Activated CD8-positive, alpha-beta memory T cell treated with anti-CD3 and anti-CD28 coated beads, Interleukin-2, amount 10 ng/mL, durations not matched to agents 7 days and 5 days (primary cell): ENCODE measurements at regions not wholly inside any gene's neighbourhood (a gene's known extent, or its start where the extent isn't known, plus 50 kb on each side); places are given as distances from the start of the nearest gene placed in this dataset.

Experiments
- ATAC-seq: fragments of 150-1000 bp; cut with Tn5 transposase; one replicate; pipeline ENCODE4 v1.10.0; 2021; ENCODE audit warnings: moderate library complexity
- CTCF ChIA-PET: fragments of 350-600 bp; sonication (Branson Sonifier 250); formaldehyde crosslinking; loops from one replicate; lab custom pipeline; 2021; ENCODE audit warnings: antibody characterized with exemption; lab: Charles Lee
- DNase-seq: peaks from one replicate; pipeline ENCODE4 v3.0.0-alpha.2; 2020
- H3K27ac Mint-ChIP-seq: one replicate; pipeline ENCODE4 v1.8.0; 2021; ENCODE audit warnings: mild to moderate bottlenecking, mixed read lengths
- H3K27me3 Mint-ChIP-seq: one replicate; pipeline ENCODE4 v1.8.0; 2021; ENCODE audit warnings: mixed read lengths
- H3K36me3 Mint-ChIP-seq: one replicate; pipeline ENCODE4 v1.8.0; 2021; ENCODE audit warnings: mild to moderate bottlenecking, mixed read lengths
- H3K4me1 Mint-ChIP-seq: one replicate; pipeline ENCODE4 v1.8.0; 2021; ENCODE audit warnings: mixed read lengths
- H3K4me3 Mint-ChIP-seq: one replicate; pipeline ENCODE4 v1.8.0; 2021; ENCODE audit warnings: mild to moderate bottlenecking, moderate library complexity, mixed read lengths
- H3K9me3 Mint-ChIP-seq: one replicate; pipeline ENCODE4 v1.8.0; 2022; ENCODE audit warnings: low read depth, mixed read lengths

DNA sequence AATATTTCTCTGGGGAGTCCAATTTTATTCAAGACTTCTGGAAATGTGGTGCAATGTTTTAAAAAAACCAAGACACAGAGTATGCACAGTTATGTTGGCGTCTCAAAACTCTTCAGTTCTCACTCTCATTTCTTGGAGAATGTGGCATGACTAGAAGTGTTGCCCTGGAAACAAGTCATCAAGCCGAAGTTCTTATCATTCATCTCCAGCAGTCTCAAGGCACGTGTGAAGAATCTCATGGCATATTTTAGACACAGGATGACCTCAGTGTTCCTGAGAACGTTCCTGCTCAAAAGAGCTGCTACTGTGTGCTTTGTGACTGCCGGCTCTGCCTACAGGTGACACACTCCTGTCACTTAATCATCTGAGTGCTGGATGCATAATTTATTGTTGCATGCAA is 147.4 kb upstream of the IRX4 start:
- ATAC-seq = no peak
- CTCF ChIA-PET = no interaction called here
- no peak overlapping the region for H3K27ac Mint-ChIP-seq
- H3K9me3 Mint-ChIP-seq = no peaks in the 10 kb centered on the region
- peaks cover 36% of the 10 kb centered on the region for H3K27me3 Mint-ChIP-seq
- H3K4me1 Mint-ChIP-seq = no peaks in the 10 kb centered on the region
- no peak overlapping the region for H3K4me3 Mint-ChIP-seq
- peak; percentile 7 for DNase-seq
- no peaks in the 10 kb centered on the region for H3K36me3 Mint-ChIP-seq

GRCh38 chr5:2029206-2029605 is 146.5 kb upstream of the IRX4 start:
- no peak overlapping the region for H3K27ac Mint-ChIP-seq
- H3K9me3 Mint-ChIP-seq = no peaks in the 10 kb centered on the region
- ATAC-seq = no peak
- H3K36me3 Mint-ChIP-seq = no peaks in the 10 kb centered on the region
- H3K4me3 Mint-ChIP-seq = no peak overlapping the region
- H3K4me1 Mint-ChIP-seq = no peaks in the 10 kb centered on the region
- DNase-seq = peak; percentile 1
- peaks cover 37% of the 10 kb centered on the region for H3K27me3 Mint-ChIP-seq
- CTCF ChIA-PET = no interaction called here

DNA sequence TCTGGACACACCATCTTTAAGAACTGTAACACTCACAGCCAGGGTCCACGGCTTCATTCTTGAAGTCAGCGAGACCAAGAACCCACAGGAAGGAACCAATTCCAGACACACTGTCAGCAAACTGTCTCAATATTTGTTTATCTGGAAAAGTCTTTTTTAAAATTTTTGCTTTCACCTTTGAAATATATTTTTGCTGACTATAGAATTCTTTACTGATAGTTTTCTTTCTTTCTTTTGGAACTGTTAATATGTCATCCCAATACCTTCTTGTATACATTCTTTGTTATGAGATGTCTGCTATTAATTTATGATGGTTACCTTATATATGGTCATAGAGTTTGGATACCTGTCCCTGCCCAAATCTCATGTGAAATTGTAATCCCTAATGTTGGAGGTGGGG is 145.1 kb upstream of the IRX4 start:
- Mint-ChIP-seq H3K4me3 (no peak overlapping the region), H3K9me3 (no peaks in the 10 kb centered on the region), H3K4me1 (no peaks in the 10 kb centered on the region), H3K27me3 (peaks cover 33% of the 10 kb centered on the region), H3K27ac (no peak overlapping the region), H3K36me3 (no peaks in the 10 kb centered on the region)
- ATAC-seq = no peak
- CTCF ChIA-PET = no interaction called here
- DNase-seq = no peak

- DNase-seq (peak; percentile 7), ATAC-seq (no peak)
- Mint-ChIP-seq H3K36me3 (no peaks in the 10 kb centered on the region), H3K4me1 (no peaks in the 10 kb centered on the region), H3K27me3 (peaks cover 17% of the 10 kb centered on the region), H3K9me3 (no peaks in the 10 kb centered on the region), H3K4me3 (no peak overlapping the region), H3K27ac (no peak overlapping the region)
- CTCF ChIA-PET = no interaction called here
These were observed 142.4 kb upstream of the IRX4 start for GRCh38 chr5:2024986-2025721.

- H3K4me3 Mint-ChIP-seq = no peak overlapping the region
- CTCF ChIA-PET = no interaction called here
- H3K4me1 Mint-ChIP-seq = no peaks in the 10 kb centered on the region
- H3K27me3 Mint-ChIP-seq = peaks cover 10% of the 10 kb centered on the region
- ATAC-seq = no peak
- H3K9me3 Mint-ChIP-seq = no peaks in the 10 kb centered on the region
- no peak overlapping the region for H3K27ac Mint-ChIP-seq
- H3K36me3 Mint-ChIP-seq = no peaks in the 10 kb centered on the region
- no peak for DNase-seq
These were observed 140.5 kb upstream of the IRX4 start for GRCh38 chr5:2023196-2023595.

GRCh38 chr5:2022436-2022835 is 139.7 kb upstream of the IRX4 start:
- no peaks in the 10 kb centered on the region for H3K9me3 Mint-ChIP-seq
- ATAC-seq = no peak
- DNase-seq = peak; percentile 5
- CTCF ChIA-PET = no interaction called here
- no peaks in the 10 kb centered on the region for H3K36me3 Mint-ChIP-seq
- peaks cover 9% of the 10 kb centered on the region for H3K27me3 Mint-ChIP-seq
- H3K27ac Mint-ChIP-seq = no peak overlapping the region
- H3K4me1 Mint-ChIP-seq = no peaks in the 10 kb centered on the region
- no peak overlapping the region for H3K4me3 Mint-ChIP-seq

DNA sequence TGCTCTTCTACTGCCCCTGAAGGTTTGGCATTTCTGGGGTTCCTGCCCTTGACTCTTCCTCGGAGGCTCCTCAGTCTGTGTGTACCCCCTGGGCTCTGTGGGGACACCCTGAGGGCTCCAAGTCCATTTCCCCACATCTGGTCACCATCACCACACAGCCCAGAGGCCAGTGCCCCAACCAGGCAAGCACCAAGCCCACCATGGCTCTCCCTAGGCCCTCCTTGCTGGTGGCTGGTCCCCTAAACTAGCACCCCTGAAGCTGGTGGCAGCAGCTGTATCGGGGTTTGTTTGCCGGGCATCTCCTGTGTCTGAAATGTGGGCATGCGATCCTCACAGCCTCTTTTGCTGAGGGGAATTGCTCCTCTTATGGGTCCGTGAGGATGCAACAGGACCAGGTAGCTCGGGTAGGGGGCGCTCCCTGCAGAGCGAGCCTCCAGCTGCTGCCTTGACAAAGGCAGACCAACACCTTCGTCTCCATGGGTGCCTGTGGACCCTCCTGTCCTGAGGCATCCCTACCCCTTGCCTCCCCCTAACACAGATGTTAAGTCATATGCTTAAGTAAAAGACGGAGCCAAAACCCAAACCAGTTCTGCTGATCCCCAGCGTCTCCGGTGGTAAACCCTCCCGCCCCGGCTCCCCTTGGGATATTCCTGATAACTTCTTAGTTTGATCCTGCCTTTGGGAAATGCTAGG is 138.9 kb upstream of the IRX4 start:
- ATAC-seq (no peak), DNase-seq (peak; percentile 29)
- Mint-ChIP-seq H3K27me3 (peaks cover 9% of the 10 kb centered on the region), H3K4me3 (no peak overlapping the region), H3K4me1 (no peaks in the 10 kb centered on the region), H3K9me3 (no peaks in the 10 kb centered on the region), H3K36me3 (no peaks in the 10 kb centered on the region), H3K27ac (no peak overlapping the region)
- CTCF ChIA-PET = no interaction called here

DNA sequence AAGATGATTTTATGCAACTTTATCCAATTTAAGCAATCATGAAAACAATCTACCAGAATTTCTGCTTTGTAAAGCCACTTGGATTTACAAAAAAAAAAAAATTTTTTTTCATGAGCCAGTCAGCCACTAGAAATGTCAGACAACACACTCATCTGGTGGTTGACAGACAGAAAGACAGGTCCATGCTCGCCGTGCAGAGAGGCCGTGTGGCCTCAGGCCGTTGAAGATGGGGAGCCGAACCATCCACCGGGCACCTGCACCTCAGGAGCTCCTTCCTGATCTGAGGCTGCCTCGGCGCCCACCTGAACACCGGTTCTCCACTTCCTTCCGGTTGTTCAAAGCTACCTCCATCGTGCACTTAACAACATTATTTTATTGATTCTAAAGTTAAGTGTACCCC is 138.0 kb upstream of the IRX4 start:
- CTCF ChIA-PET = no interaction called here
- no peaks in the 10 kb centered on the region for H3K4me1 Mint-ChIP-seq
- no peaks in the 10 kb centered on the region for H3K9me3 Mint-ChIP-seq
- ATAC-seq (no peak), DNase-seq (peak; percentile 18)
- no peaks in the 10 kb centered on the region for H3K36me3 Mint-ChIP-seq
- H3K27ac Mint-ChIP-seq = no peak overlapping the region
- H3K4me3 Mint-ChIP-seq = no peak overlapping the region
- peaks cover 9% of the 10 kb centered on the region for H3K27me3 Mint-ChIP-seq

DNA sequence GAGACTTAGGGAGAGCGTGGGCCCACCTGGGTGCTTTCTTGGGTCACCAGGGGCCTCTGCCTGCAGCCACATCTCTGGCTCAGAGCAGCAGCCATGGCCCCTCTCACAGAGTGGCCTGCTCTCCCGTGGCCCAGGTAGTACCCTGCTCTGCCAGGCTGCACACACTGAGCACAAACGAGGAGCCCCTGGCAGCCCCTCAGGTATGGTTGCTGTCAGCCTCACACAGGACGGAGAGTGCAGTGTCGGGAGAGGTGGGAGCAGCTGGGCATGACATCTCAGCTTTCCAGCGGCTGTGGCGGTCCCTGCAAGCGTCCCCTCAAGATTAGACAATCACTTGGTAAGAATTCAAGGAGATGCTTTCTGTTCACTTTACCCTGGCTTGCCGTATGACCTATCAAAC is 137.0 kb upstream of the IRX4 start:
- CTCF ChIA-PET = no interaction called here
- Mint-ChIP-seq H3K27me3 (peaks cover 6% of the 10 kb centered on the region), H3K9me3 (no peaks in the 10 kb centered on the region), H3K36me3 (no peaks in the 10 kb centered on the region), H3K4me3 (no peak overlapping the region), H3K4me1 (no peaks in the 10 kb centered on the region), H3K27ac (no peak overlapping the region)
- ATAC-seq = no peak
- DNase-seq = peak; percentile 19

- H3K4me3 Mint-ChIP-seq = no peak overlapping the region
- no peaks in the 10 kb centered on the region for H3K4me1 Mint-ChIP-seq
- ATAC-seq (no peak), DNase-seq (peak; percentile 12)
- CTCF ChIA-PET = no interaction called here
- H3K9me3 Mint-ChIP-seq = no peaks in the 10 kb centered on the region
- no peak overlapping the region for H3K27ac Mint-ChIP-seq
- H3K36me3 Mint-ChIP-seq = no peaks in the 10 kb centered on the region
- peaks cover 4% of the 10 kb centered on the region for H3K27me3 Mint-ChIP-seq
These were observed 135.6 kb upstream of the IRX4 start for GRCh38 chr5:2018390-2018724.

DNA sequence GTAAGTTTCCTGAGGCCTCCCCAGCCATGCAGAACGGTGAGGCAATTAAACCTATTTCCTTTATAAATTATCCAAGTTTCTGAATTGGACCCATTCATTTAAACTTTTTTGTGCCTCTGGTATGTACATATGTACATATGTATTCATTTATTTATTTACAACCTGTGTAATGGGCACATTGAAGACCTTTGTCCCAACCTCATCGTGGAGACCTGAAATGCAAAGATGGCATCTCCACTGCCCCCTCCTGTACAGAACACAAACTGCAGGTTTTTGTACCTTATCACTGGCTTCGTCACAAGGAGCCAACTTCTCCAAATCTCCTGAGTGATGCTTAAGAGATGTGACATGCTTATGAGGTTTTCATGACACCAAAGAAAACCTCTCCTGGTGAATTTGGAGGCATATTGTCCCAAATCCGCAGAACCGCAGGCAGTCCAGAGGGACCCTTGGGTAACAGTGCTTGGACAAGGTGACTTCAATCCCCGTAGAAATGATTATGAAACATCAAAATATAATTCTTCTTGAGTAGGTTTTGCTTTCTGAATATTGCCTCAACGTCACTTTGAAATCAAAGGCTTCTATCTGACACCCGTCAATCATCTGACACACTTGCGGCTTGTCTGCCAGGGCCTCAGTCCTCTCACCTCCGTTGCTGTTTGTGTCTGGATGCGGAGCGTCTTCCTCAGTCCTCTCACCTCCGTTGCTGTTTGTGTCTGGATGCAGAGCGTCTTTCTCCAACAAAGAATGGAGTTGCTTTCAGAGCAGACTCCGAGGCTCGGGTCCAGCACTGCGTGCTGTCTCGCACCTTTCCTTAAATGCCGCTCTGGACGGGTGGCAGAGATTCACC is 135.0 kb upstream of the IRX4 start:
- H3K9me3 Mint-ChIP-seq = no peaks in the 10 kb centered on the region
- no peaks in the 10 kb centered on the region for H3K4me1 Mint-ChIP-seq
- H3K27ac Mint-ChIP-seq = no peak overlapping the region
- ATAC-seq (no peak), DNase-seq (peak; percentile 45)
- H3K36me3 Mint-ChIP-seq = no peaks in the 10 kb centered on the region
- H3K27me3 Mint-ChIP-seq = no peaks in the 10 kb centered on the region
- H3K4me3 Mint-ChIP-seq = no peak overlapping the region
- CTCF ChIA-PET = no interaction called here

DNA sequence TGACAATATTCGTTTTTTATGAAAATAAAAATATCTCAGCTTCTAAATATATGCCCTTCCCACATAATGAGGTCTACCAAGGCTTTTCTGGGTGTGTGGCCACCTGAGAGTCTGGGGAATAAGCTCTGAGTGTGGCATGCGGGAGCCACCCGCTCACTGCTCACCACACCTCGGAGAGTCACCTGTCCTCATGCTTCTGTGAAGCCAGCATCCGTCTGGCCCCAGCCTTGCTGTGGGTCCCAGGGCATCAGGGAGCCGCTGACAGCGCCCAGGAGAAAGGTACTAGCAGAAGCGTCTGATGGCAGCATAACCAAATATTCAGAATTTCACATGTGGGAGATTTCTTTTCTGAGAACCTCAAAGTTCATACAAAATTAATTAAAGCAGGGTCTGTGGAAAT is 133.2 kb upstream of the IRX4 start:
- Mint-ChIP-seq H3K36me3 (no peaks in the 10 kb centered on the region), H3K4me3 (no peak overlapping the region), H3K4me1 (no peaks in the 10 kb centered on the region), H3K27ac (no peak overlapping the region), H3K27me3 (no peaks in the 10 kb centered on the region), H3K9me3 (no peaks in the 10 kb centered on the region)
- ATAC-seq (no peak), DNase-seq (peak; percentile 14)
- CTCF ChIA-PET = no interaction called here

DNA sequence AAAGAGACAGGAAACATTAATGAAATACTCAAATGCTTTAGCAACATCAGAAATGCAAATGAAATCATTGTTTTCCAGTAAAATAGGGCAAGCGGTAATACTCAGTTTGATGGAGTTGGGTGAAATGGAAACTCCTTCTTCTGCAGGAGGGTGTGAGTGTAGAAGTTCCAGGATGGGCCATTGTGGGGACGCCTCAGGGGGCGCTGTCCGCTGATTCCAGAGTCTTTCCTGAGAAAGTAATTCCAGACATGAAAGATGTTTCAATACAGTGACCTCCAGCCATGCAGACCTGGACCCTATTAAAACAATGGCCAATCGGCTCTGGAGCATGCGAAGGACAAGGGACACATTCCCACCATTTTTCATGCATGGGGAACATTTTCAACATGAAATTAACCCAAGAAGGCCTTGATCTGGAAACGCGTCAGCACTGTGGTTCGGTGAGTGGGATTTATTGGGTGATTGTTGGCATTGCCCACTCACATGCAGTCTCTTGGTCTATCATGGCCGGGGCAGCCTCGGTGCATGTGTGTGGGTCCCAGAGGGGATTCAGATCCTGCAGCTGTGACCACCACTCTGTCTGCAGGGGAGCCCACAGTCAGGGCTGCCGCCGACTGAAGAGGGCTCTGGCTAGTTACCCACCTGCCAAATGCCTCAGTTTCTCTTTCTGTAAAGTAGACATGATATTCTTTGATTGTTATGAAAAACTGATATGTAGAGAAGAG is 132.6 kb upstream of the IRX4 start:
- CTCF ChIA-PET = no interaction called here
- Mint-ChIP-seq H3K4me3 (no peak overlapping the region), H3K27me3 (no peaks in the 10 kb centered on the region), H3K27ac (no peak overlapping the region), H3K9me3 (no peaks in the 10 kb centered on the region), H3K36me3 (no peaks in the 10 kb centered on the region), H3K4me1 (no peaks in the 10 kb centered on the region)
- peak; percentile 33 for DNase-seq
- no peak for ATAC-seq
